GM18868 (cell line): ENCODE measurements at regions not wholly inside any gene's neighbourhood (a gene's known extent, or its start where the extent isn't known, plus 50 kb on each side); places are given as distances from the start of the nearest gene placed in this dataset.
"Not testable (repeated sequence)": the region's sequence is repeated elsewhere in the genome, so short reads cannot be mapped to it uniquely, and the experiment has no call there.

Experiments used
- ATAC-seq: cut with Tn5 transposase; IDR thresholded peaks from one replicate; pipeline ENCODE4 v1.9.1; 2021; ENCODE audit warnings: mild to moderate bottlenecking, moderate library complexity; ENCODE audit not compliant: unreplicated experiment

- not testable (repeated sequence) for ATAC-seq
These were observed 93.2 kb upstream of the RPH3AL start, which contains the start of gene RFLNB for GRCh38 chr17:445839-446238. Gene RFLNB (minus strand): TSS chr17:445939.

GRCh38 chr17:444879-445454 is 92.4 kb upstream of the RPH3AL start:
- ATAC-seq: no peak

GRCh38 chr17:443109-443508 is 90.5 kb upstream of the RPH3AL start:
- no peak for ATAC-seq

- ATAC-seq: no peak
These were observed 88.7 kb upstream of the RPH3AL start for GRCh38 chr17:441155-441950.

GRCh38 chr17:438191-438590 is 85.6 kb upstream of the RPH3AL start:
- no peak for ATAC-seq

GRCh38 chr17:437545-437944 is 84.9 kb upstream of the RPH3AL start:
- no peak for ATAC-seq

- ATAC-seq: no peak
These were observed 84.0 kb upstream of the RPH3AL start for GRCh38 chr17:436571-436970.

- not testable (repeated sequence) for ATAC-seq
These were observed 79.9 kb upstream of the RPH3AL start for GRCh38 chr17:432471-432870.

- ATAC-seq: no peak
These were observed 78.9 kb upstream of the RPH3AL start for GRCh38 chr17:431494-431893.

- ATAC-seq: no peak
These were observed 77.0 kb upstream of the RPH3AL start for GRCh38 chr17:429589-429988.

GRCh38 chr17:428414-428813 is 75.8 kb upstream of the RPH3AL start:
- ATAC-seq: no peak

- ATAC-seq: no peak
These were observed 75.3 kb upstream of the RPH3AL start for GRCh38 chr17:427891-428290.

- no peak for ATAC-seq
These were observed 74.7 kb upstream of the RPH3AL start for GRCh38 chr17:427327-427726.

GRCh38 chr17:422196-422930 is 69.8 kb upstream of the RPH3AL start:
- ATAC-seq: no peak

- no peak for ATAC-seq
These were observed 68.0 kb upstream of the RPH3AL start for GRCh38 chr17:420479-421175.

- ATAC-seq: no peak
These were observed 66.6 kb upstream of the RPH3AL start for GRCh38 chr17:419073-419735.

GRCh38 chr17:418421-418751 is 65.8 kb upstream of the RPH3AL start:
- ATAC-seq: no peak

- ATAC-seq: no peak
These were observed 65.2 kb upstream of the RPH3AL start for GRCh38 chr17:417691-418420.

GRCh38 chr17:416293-417206 is 63.9 kb upstream of the RPH3AL start:
- ATAC-seq: no peak
